SU-DHL-6 (cell line): ENCODE measurements at regions not wholly inside any gene's neighbourhood (a gene's known extent, or its start where the extent isn't known, plus 50 kb on each side); places are given as distances from the start of the nearest gene placed in this dataset.

Source experiments
- CTCF ChIP-seq: fragments of 200-600 bp; sonication (generic); IDR thresholded peaks from one replicate; pipeline ENCODE4 v1.5.1; 2017; ENCODE audit warnings: antibody characterized with exemption, mild to moderate bottlenecking, low read length, moderate library complexity; ENCODE audit not compliant: insufficient read depth, poor library complexity, severe bottlenecking
- EZH2phosphoT487 ChIP-seq: fragments of 200-600 bp; sonication (generic), shearing (Covaris generic); conservative IDR thresholded peaks from 2 replicates; pipeline ENCODE4 v1.6.1; 2018; ENCODE audit warnings: mild to moderate bottlenecking, antibody characterized with exemption, low read length, moderate library complexity, mixed read lengths

GRCh38 chr13:59588717-59589067 is 575.0 kb downstream of the DIAPH3 start:
- TF ChIP-seq CTCF (no peak), EZH2phosphoT487 (no peak)
